ENCODE measurements at regions not wholly inside any gene's neighbourhood (a gene's known extent, or its start where the extent isn't known, plus 50 kb on each side); places are given as distances from the start of the nearest gene placed in this dataset.

DNA sequence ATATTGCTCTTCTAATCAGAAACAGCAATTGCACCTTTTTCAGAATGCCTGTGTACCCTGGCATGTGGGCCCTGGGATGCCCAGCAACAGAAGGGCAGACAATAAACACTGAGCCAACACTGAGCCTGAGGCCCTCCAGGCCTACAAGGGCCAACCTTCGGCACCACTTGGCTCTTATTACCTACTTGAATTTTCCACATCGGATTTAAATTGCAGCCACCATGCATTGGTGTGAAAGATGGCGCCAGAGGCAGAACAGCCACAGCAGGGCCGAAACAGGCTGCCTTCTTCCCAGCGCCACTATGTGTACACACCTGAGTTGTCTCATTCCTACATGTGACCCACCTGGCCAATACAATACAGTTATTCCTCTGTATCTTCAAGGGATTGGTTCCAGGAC is 51.4 kb upstream of the EZH2 start:
- no peak overlapping the region for H3K27ac ChIP-seq (ENCODE audit: low read depth in 1 of 2, low read length in 2 of 2)
- WGBS = 97% methylated on average over 5 of the region's 5 CpGs
- H3K36me3 ChIP-seq (ENCODE audit: control insufficient read depth in 4 of 4, insufficient read depth in 3 of 4, low read depth in 1 of 4, low read length in 3 of 4) = no peaks in the 10 kb centered on the region
- no peak overlapping the region for H3K4me3 ChIP-seq (ENCODE audit: low read depth in 1 of 3, low read length in 3 of 3)
- H3K9me3 ChIP-seq (ENCODE audit: control insufficient read depth in 4 of 4, low read length in 3 of 4) = no peaks in the 10 kb centered on the region
- TF ChIP-seq, protein P1, sequence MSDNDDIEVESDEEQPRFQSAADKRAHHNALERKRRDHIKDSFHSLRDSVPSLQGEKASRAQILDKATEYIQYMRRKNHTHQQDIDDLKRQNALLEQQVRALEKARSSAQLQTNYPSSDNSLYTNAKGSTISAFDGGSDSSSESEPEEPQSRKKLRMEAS (IDR thresholded peaks at IDR 0.05) = no peak
- TF ChIP-seq, protein P2, sequence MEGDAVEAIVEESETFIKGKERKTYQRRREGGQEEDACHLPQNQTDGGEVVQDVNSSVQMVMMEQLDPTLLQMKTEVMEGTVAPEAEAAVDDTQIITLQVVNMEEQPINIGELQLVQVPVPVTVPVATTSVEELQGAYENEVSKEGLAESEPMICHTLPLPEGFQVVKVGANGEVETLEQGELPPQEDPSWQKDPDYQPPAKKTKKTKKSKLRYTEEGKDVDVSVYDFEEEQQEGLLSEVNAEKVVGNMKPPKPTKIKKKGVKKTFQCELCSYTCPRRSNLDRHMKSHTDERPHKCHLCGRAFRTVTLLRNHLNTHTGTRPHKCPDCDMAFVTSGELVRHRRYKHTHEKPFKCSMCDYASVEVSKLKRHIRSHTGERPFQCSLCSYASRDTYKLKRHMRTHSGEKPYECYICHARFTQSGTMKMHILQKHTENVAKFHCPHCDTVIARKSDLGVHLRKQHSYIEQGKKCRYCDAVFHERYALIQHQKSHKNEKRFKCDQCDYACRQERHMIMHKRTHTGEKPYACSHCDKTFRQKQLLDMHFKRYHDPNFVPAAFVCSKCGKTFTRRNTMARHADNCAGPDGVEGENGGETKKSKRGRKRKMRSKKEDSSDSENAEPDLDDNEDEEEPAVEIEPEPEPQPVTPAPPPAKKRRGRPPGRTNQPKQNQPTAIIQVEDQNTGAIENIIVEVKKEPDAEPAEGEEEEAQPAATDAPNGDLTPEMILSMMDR (IDR thresholded peaks at IDR 0.05; ENCODE audit: low read depth, low read length, missing input control) = no peak
- H3K9ac ChIP-seq (ENCODE audit: low read depth in 1 of 2, low read length in 2 of 2) = no peak overlapping the region
- DNase-seq (ENCODE audit: low spot score) = no peak
- H3K27me3 ChIP-seq (ENCODE audit: control insufficient read depth in 4 of 4, insufficient read depth in 4 of 4, low read length in 3 of 4) = no peaks in the 10 kb centered on the region
- peaks cover 0 to 8% (median 5%) of the 10 kb centered on the region in 4 donors for H3K4me1 ChIP-seq (ENCODE audit: control insufficient read depth in 4 of 4, insufficient read depth in 4 of 4, low read length in 3 of 4)

All from liver (tissue), 7 donors.